Activated CD8-positive, alpha-beta T cell treated with anti-CD3 and anti-CD28 coated beads for 36 hours (primary cell): ENCODE measurements at regions not wholly inside any gene's neighbourhood (a gene's known extent, or its start where the extent isn't known, plus 50 kb on each side); places are given as distances from the start of the nearest gene placed in this dataset.

Source experiments
- ATAC-seq: fragments of 200-7000 bp; cut with Tn5 transposase; one replicate; pipeline ENCODE4 v1.10.0; 2021; ENCODE audit warnings: mild to moderate bottlenecking, moderate library complexity
- CTCF ChIA-PET: fragments of 350-600 bp; sonication (Branson Sonifier 250); formaldehyde crosslinking; loops from one replicate; lab custom pipeline; 2021; ENCODE audit warnings: antibody characterized with exemption; lab: Charles Lee
- POLR2A ChIA-PET: fragments of 350-600 bp; sonication (Branson Sonifier 250); formaldehyde crosslinking; loops from one replicate; lab custom pipeline; 2021; ENCODE audit warnings: antibody characterized with exemption; lab: Charles Lee
- DNase-seq: peaks from one replicate; pipeline ENCODE4 v3.0.0-alpha.2; 2020
- H3K27ac Mint-ChIP-seq: one replicate; pipeline ENCODE4 v1.8.0; 2021; ENCODE audit warnings: mild to moderate bottlenecking, mixed read lengths
- H3K27me3 Mint-ChIP-seq: one replicate; pipeline ENCODE4 v1.8.0; 2021; ENCODE audit warnings: mixed read lengths
- H3K36me3 Mint-ChIP-seq: one replicate; pipeline ENCODE4 v1.8.0; 2021; ENCODE audit warnings: low read depth, mixed read lengths
- H3K4me1 Mint-ChIP-seq: one replicate; pipeline ENCODE4 v1.8.0; 2021; ENCODE audit warnings: low read depth, mixed read lengths
- H3K4me3 Mint-ChIP-seq: one replicate; pipeline ENCODE4 v1.8.0; 2021; ENCODE audit warnings: mild to moderate bottlenecking, moderate library complexity, mixed read lengths
- H3K9me3 Mint-ChIP-seq: one replicate; pipeline ENCODE4 v1.8.0; 2021; ENCODE audit warnings: mixed read lengths
- intact Hi-C: fragments of 100-400 bp; cut with micrococcal nuclease; formaldehyde crosslinking; loops from one replicate; pipeline ENCODE4 v1.10.0; 2022
- TF ChIP-seq, protein P1 (sequence below): fragments of 200-600 bp; IDR thresholded peaks from one replicate; pipeline ENCODE4 v1.8.0; 2022; ENCODE audit warnings: antibody characterized with exemption, mild to moderate bottlenecking

- no peak overlapping the region for H3K4me3 Mint-ChIP-seq
- ATAC-seq: no peak
- POLR2A ChIA-PET: no interaction called here
- no peak for DNase-seq
- H3K9me3 Mint-ChIP-seq: peaks cover 10% of the 10 kb centered on the region
- H3K36me3 Mint-ChIP-seq: no peaks in the 10 kb centered on the region
- intact Hi-C loops: no loop called here
- TF ChIP-seq, protein P1, sequence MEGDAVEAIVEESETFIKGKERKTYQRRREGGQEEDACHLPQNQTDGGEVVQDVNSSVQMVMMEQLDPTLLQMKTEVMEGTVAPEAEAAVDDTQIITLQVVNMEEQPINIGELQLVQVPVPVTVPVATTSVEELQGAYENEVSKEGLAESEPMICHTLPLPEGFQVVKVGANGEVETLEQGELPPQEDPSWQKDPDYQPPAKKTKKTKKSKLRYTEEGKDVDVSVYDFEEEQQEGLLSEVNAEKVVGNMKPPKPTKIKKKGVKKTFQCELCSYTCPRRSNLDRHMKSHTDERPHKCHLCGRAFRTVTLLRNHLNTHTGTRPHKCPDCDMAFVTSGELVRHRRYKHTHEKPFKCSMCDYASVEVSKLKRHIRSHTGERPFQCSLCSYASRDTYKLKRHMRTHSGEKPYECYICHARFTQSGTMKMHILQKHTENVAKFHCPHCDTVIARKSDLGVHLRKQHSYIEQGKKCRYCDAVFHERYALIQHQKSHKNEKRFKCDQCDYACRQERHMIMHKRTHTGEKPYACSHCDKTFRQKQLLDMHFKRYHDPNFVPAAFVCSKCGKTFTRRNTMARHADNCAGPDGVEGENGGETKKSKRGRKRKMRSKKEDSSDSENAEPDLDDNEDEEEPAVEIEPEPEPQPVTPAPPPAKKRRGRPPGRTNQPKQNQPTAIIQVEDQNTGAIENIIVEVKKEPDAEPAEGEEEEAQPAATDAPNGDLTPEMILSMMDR: no peak
- CTCF ChIA-PET: no interaction called here
- H3K27me3 Mint-ChIP-seq: no peaks in the 10 kb centered on the region
- H3K27ac Mint-ChIP-seq: no peak overlapping the region
- no peaks in the 10 kb centered on the region for H3K4me1 Mint-ChIP-seq
Observed at GRCh38 chr2:103805746-103806145, 1043.9 kb downstream of the TMEM182 start.

- no peaks in the 10 kb centered on the region for H3K27me3 Mint-ChIP-seq
- ChIA-PET POLR2A (no interaction called here), CTCF (no interaction called here)
- no peak overlapping the region for H3K27ac Mint-ChIP-seq
- TF ChIP-seq, protein P1: no peak
- intact Hi-C loops: no loop called here
- no peak for ATAC-seq
- H3K4me1 Mint-ChIP-seq: no peaks in the 10 kb centered on the region
- H3K36me3 Mint-ChIP-seq: no peaks in the 10 kb centered on the region
- peaks cover 6% of the 10 kb centered on the region for H3K9me3 Mint-ChIP-seq
- no peak overlapping the region for H3K4me3 Mint-ChIP-seq
- no peak for DNase-seq
Observed at GRCh38 chr2:103808814-103809213, 1045.1 kb upstream of the POU3F3 start.

- ATAC-seq: no peak
- no peak overlapping the region for H3K27ac Mint-ChIP-seq
Observed at GRCh38 chr2:103809415-103809814, 1044.5 kb upstream of the POU3F3 start.

DNA sequence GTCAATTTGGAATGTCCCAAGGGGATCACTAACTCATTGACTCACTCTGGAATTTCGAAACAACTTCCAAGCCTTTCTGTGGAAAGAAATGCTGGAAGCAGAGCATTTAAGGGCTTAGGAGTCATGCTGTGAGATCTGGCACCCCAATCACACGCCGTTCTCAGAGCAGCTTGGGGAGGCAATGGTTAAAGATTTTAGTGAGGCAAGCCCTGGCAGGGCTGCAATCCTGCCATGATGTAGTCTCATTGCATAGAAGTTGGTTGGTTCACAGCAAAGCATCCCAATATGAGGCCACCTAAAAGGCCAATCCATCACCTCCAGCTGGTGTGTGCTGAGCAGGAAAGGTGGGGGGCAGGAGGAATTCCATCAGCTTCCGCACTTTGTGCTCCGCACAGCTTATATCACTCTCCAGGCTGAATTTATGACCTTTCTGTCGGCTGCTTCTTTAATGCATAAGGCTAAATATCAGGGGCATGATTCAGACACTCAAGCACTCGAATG, 1043.9 kb upstream of the POU3F3 start:
- intact Hi-C loops: no loop called here
- ChIA-PET POLR2A (no interaction called here), CTCF (no interaction called here)
- no peaks in the 10 kb centered on the region for H3K27me3 Mint-ChIP-seq
- TF ChIP-seq, protein P1: no peak
- no peaks in the 10 kb centered on the region for H3K36me3 Mint-ChIP-seq
- H3K4me1 Mint-ChIP-seq: no peaks in the 10 kb centered on the region
- peaks cover 6% of the 10 kb centered on the region for H3K9me3 Mint-ChIP-seq
- no peak overlapping the region for H3K4me3 Mint-ChIP-seq
- DNase-seq: no peak
- ATAC-seq: no peak
- H3K27ac Mint-ChIP-seq: no peak overlapping the region

More at GRCh38 chr2:103809415-103809814, 1044.5 kb upstream of the POU3F3 start:
- H3K27me3 Mint-ChIP-seq: no peaks in the 10 kb centered on the region
- H3K9me3 Mint-ChIP-seq: peaks cover 6% of the 10 kb centered on the region
- intact Hi-C loops: no loop called here
- POLR2A ChIA-PET: no interaction called here
- DNase-seq: no peak
- H3K4me3 Mint-ChIP-seq: no peak overlapping the region
- no peaks in the 10 kb centered on the region for H3K4me1 Mint-ChIP-seq
- H3K36me3 Mint-ChIP-seq: no peaks in the 10 kb centered on the region
- CTCF ChIA-PET: no interaction called here
- TF ChIP-seq, protein P1: no peak

- Mint-ChIP-seq H3K36me3 (no peaks in the 10 kb centered on the region), H3K4me3 (no peak overlapping the region), H3K4me1 (no peaks in the 10 kb centered on the region), H3K9me3 (peaks cover 7% of the 10 kb centered on the region), H3K27ac (no peak overlapping the region), H3K27me3 (no peaks in the 10 kb centered on the region)
- DNase-seq: no peak
- ATAC-seq: no peak
- intact Hi-C loops: no loop called here
- TF ChIP-seq, protein P1: no peak
- CTCF ChIA-PET: no interaction called here
- POLR2A ChIA-PET: no interaction called here
Observed at GRCh38 chr2:103810875-103811274, 1043.0 kb upstream of the POU3F3 start.
